ENCODE measurements at regions not wholly inside any gene's neighbourhood (a gene's known extent, or its start where the extent isn't known, plus 50 kb on each side); places are given as distances from the start of the nearest gene placed in this dataset.

GRCh38 chr7:153518201-153518984, 533.8 kb upstream of the DPP6 start:
- Mint-ChIP-seq H3K4me1 (ENCODE audit: low read depth) (no peaks in the 10 kb centered on the region), H3K27me3 (no peaks in the 10 kb centered on the region), H3K27ac (no peak overlapping the region), H3K9me3 (peaks cover 12% of the 10 kb centered on the region), H3K4me3 (no peak overlapping the region), H3K36me3 (ENCODE audit: low read depth) (no peaks in the 10 kb centered on the region)
- no peak for DNase-seq
- intact Hi-C loops (cut with micrococcal nuclease), result no loop called here
- ChIA-PET CTCF (no interaction called here), POLR2A (no interaction called here)
- no peak for ATAC-seq
- no peak for TF ChIP-seq CTCF (IDR thresholded peaks at IDR 0.05)

- POLR2A ChIA-PET, result no interaction called here
- H3K36me3 Mint-ChIP-seq (ENCODE audit: low read depth), result no peaks in the 10 kb centered on the region
- no peak for DNase-seq
- TF ChIP-seq CTCF (IDR thresholded peaks at IDR 0.05), result no peak
- H3K4me3 Mint-ChIP-seq, result no peak overlapping the region
- no peaks in the 10 kb centered on the region for H3K27me3 Mint-ChIP-seq
- no peaks in the 10 kb centered on the region for H3K4me1 Mint-ChIP-seq (ENCODE audit: low read depth)
- H3K27ac Mint-ChIP-seq, result no peak overlapping the region
- intact Hi-C loops (cut with micrococcal nuclease), result no loop called here
- CTCF ChIA-PET, result no interaction called here
- H3K9me3 Mint-ChIP-seq, result peaks cover 10% of the 10 kb centered on the region
- no peak for ATAC-seq
Measured at GRCh38 chr7:153521370-153521769, 530.8 kb upstream of the DPP6 start.

- Mint-ChIP-seq H3K27me3 (no peaks in the 10 kb centered on the region), H3K4me1 (ENCODE audit: low read depth) (no peaks in the 10 kb centered on the region), H3K9me3 (peaks cover 10% of the 10 kb centered on the region), H3K27ac (no peak overlapping the region), H3K4me3 (no peak overlapping the region), H3K36me3 (ENCODE audit: low read depth) (no peaks in the 10 kb centered on the region)
- no peak for ATAC-seq
- no peak for TF ChIP-seq CTCF (IDR thresholded peaks at IDR 0.05)
- no peak for DNase-seq
- CTCF ChIA-PET, result no interaction called here
- POLR2A ChIA-PET, result no interaction called here
- intact Hi-C loops (cut with micrococcal nuclease), result no loop called here
Measured at GRCh38 chr7:153522261-153522660, 529.9 kb upstream of the DPP6 start.

- Mint-ChIP-seq H3K9me3 (peaks cover 2% of the 10 kb centered on the region), H3K27me3 (no peaks in the 10 kb centered on the region), H3K36me3 (ENCODE audit: low read depth) (no peaks in the 10 kb centered on the region), H3K27ac (no peak overlapping the region), H3K4me3 (no peak overlapping the region), H3K4me1 (ENCODE audit: low read depth) (no peaks in the 10 kb centered on the region)
- intact Hi-C loops (cut with micrococcal nuclease), result no loop called here
- no peak for DNase-seq
- ChIA-PET CTCF (no interaction called here), POLR2A (no interaction called here)
- no peak for TF ChIP-seq CTCF (IDR thresholded peaks at IDR 0.05)
- no peak for ATAC-seq
Measured at GRCh38 chr7:153523320-153524015, 528.7 kb upstream of the DPP6 start.

GRCh38 chr7:153524070-153524601, 528.1 kb upstream of the DPP6 start:
- ChIA-PET POLR2A (no interaction called here), CTCF (no interaction called here)
- no peaks in the 10 kb centered on the region for H3K9me3 Mint-ChIP-seq
- no peak for ATAC-seq
- DNase-seq, result no peak
- no peaks in the 10 kb centered on the region for H3K27me3 Mint-ChIP-seq
- H3K4me1 Mint-ChIP-seq (ENCODE audit: low read depth), result no peaks in the 10 kb centered on the region
- no peak for TF ChIP-seq CTCF (IDR thresholded peaks at IDR 0.05)
- intact Hi-C loops (cut with micrococcal nuclease), result no loop called here
- H3K36me3 Mint-ChIP-seq (ENCODE audit: low read depth), result no peaks in the 10 kb centered on the region
- no peak overlapping the region for H3K27ac Mint-ChIP-seq
- no peak overlapping the region for H3K4me3 Mint-ChIP-seq

Measured in activated CD8-positive, alpha-beta T cell treated with anti-CD3 and anti-CD28 coated beads for 36 hours (primary cell).